ENCODE measurements at regions not wholly inside any gene's neighbourhood (a gene's known extent, or its start where the extent isn't known, plus 50 kb on each side); places are given as distances from the start of the nearest gene placed in this dataset.

DNA sequence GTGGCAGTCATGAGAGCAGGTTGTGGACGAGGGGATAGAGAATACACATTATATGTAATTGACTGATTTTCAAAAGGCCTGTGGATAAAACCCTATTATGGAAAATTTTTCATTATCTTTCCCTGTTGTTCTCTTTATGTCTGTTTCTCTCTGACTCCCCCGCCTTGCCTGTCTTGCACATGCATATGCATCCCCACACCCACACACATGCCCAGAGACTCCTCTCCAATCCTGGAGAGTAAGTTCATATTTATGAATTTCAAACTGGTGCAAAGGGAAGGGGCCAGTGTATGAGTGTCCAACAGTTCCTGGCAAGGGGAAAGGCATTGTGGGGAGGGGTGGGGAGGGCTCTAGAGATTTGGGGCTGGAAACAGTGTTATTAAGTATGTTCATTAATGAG is 60.8 kb upstream of the ARHGAP36 start:
- TF ChIP-seq, protein P1, sequence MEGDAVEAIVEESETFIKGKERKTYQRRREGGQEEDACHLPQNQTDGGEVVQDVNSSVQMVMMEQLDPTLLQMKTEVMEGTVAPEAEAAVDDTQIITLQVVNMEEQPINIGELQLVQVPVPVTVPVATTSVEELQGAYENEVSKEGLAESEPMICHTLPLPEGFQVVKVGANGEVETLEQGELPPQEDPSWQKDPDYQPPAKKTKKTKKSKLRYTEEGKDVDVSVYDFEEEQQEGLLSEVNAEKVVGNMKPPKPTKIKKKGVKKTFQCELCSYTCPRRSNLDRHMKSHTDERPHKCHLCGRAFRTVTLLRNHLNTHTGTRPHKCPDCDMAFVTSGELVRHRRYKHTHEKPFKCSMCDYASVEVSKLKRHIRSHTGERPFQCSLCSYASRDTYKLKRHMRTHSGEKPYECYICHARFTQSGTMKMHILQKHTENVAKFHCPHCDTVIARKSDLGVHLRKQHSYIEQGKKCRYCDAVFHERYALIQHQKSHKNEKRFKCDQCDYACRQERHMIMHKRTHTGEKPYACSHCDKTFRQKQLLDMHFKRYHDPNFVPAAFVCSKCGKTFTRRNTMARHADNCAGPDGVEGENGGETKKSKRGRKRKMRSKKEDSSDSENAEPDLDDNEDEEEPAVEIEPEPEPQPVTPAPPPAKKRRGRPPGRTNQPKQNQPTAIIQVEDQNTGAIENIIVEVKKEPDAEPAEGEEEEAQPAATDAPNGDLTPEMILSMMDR (conservative IDR thresholded peaks at IDR 0.05; ENCODE audit: low read depth, low read length), result no peak
- TF ChIP-seq POLR2A (IDR thresholded peaks at IDR 0.05; ENCODE audit: low read depth, low read length), result no peak
- TF ChIP-seq RAD21 (IDR thresholded peaks at IDR 0.05; ENCODE audit: low read length), result no peak
- no peak for TF ChIP-seq RCOR1 (IDR thresholded peaks at IDR 0.05; ENCODE audit: insufficient replicate concordance, low read length)
- no peak for TF ChIP-seq MXI1 (IDR thresholded peaks at IDR 0.05; ENCODE audit: borderline replicate concordance, low read depth, low read length)
- no peak for TF ChIP-seq SMC3 (IDR thresholded peaks at IDR 0.05; ENCODE audit: low read depth, low read length)
- TF ChIP-seq RFX5 (IDR thresholded peaks at IDR 0.05; ENCODE audit: low read depth, low read length), result no peak
- TF ChIP-seq BHLHE40 (IDR thresholded peaks at IDR 0.05; ENCODE audit: low read depth, low read length), result no peak
- TF ChIP-seq CEBPB (IDR thresholded peaks at IDR 0.05; ENCODE audit: low read depth, low read length), result no peak
